Keratinocyte (primary cell): ENCODE measurements at regions not wholly inside any gene's neighbourhood (a gene's known extent, or its start where the extent isn't known, plus 50 kb on each side); places are given as distances from the start of the nearest gene placed in this dataset.

Experiments
- DNase-seq: peaks from one replicate; pipeline ENCODE4 v3.0.0-alpha.2; 2011; ENCODE audit warnings: low read depth, missing footprints, low spot score
- FAIRE-seq: peaks from 2 replicates; lab custom pipeline; 2011; peaks lifted over from hg19 to GRCh38; lab: Jason Lieb, UNC
- H2AFZ ChIP-seq: 2 replicates; pipeline ENCODE4 v1.6.0; 2012; ENCODE audit warnings: low read length, control low read depth, inconsistent platforms; ENCODE audit not compliant: control insufficient read depth
- H3K27ac ChIP-seq: 2 replicates; pipeline ENCODE4 v1.5.1; 2011; ENCODE audit warnings: low read length; ENCODE audit not compliant: control insufficient read depth, insufficient read depth
- H3K27me3 ChIP-seq: 3 replicates; pipeline ENCODE4 v1.6.0; 2011; ENCODE audit warnings: low read length; ENCODE audit not compliant: control insufficient read depth, insufficient read depth; ENCODE audit errors: extremely low read depth
- H3K36me3 ChIP-seq, 2 experiments: 2 replicates in 1 of 2; 3 replicates in 1 of 2; pipeline ENCODE4 v1.5.1; 2011; ENCODE audit warnings: low read length in 2 of 2, mild to moderate bottlenecking in 1 of 2; ENCODE audit not compliant: control insufficient read depth in 2 of 2, insufficient read depth in 2 of 2; ENCODE audit errors: extremely low read depth in 1 of 2
- H3K4me1 ChIP-seq: 3 replicates; pipeline ENCODE4 v1.5.1; 2011; ENCODE audit warnings: low read length; ENCODE audit not compliant: control insufficient read depth, insufficient read depth; ENCODE audit errors: extremely low read depth
- H3K4me2 ChIP-seq: 3 replicates; pipeline ENCODE4 v1.6.0; 2011; ENCODE audit warnings: low read depth, low read length; ENCODE audit not compliant: control insufficient read depth, insufficient read depth; ENCODE audit errors: extremely low read depth
- H3K4me3 ChIP-seq, 3 experiments: fragments of 200-600 bp in 1 of 3; sonication (generic) in 1 of 3; 2 replicates in 2 of 3; 3 replicates in 1 of 3; pipeline ENCODE4 v1.5.1; 2011 to 2016; ENCODE audit warnings: low read length in 3 of 3, mild to moderate bottlenecking in 3 of 3, control low read depth in 2 of 3, inconsistent platforms in 1 of 3, low read depth in 1 of 3, mixed read lengths in 1 of 3, mixed run types in 1 of 3, moderate library complexity in 1 of 3; ENCODE audit not compliant: control insufficient read depth in 2 of 3, insufficient read depth in 2 of 3; ENCODE audit errors: extremely low read depth in 1 of 3
- H3K79me2 ChIP-seq: 2 replicates; pipeline ENCODE4 v1.6.0; 2012; ENCODE audit warnings: low read length; ENCODE audit not compliant: control insufficient read depth, insufficient read depth
- H3K9ac ChIP-seq: 3 replicates; pipeline ENCODE4 v1.6.0; 2011; ENCODE audit warnings: low read length; ENCODE audit not compliant: control insufficient read depth, insufficient read depth; ENCODE audit errors: extremely low read depth
- H3K9me1 ChIP-seq: 3 replicates; pipeline ENCODE4 v1.6.0; 2011; ENCODE audit warnings: low read length; ENCODE audit not compliant: control insufficient read depth, insufficient read depth; ENCODE audit errors: extremely low read depth
- H3K9me3 ChIP-seq: 2 replicates; pipeline ENCODE4 v1.5.1; 2012; ENCODE audit warnings: low read depth, low read length; ENCODE audit not compliant: control insufficient read depth
- H4K20me1 ChIP-seq: 3 replicates; pipeline ENCODE4 v1.6.0; 2011; ENCODE audit warnings: low read length; ENCODE audit not compliant: control insufficient read depth, insufficient read depth; ENCODE audit errors: extremely low read depth
- CTCF ChIP-seq, 3 experiments: IDR thresholded peaks in 1 of 3; conservative IDR thresholded peaks in 1 of 3; optimal IDR thresholded peaks in 1 of 3; 2 replicates in 2 of 3; 3 replicates in 1 of 3; pipeline versions ENCODE3 to v1.5.1; 2011; ENCODE audit warnings: low read length in 3 of 3, mild to moderate bottlenecking in 3 of 3, moderate library complexity in 2 of 3, control low read depth in 1 of 3, inconsistent platforms in 1 of 3; ENCODE audit not compliant: insufficient read depth in 2 of 3; ENCODE audit errors: extremely low read depth in 1 of 3
- EZH2 ChIP-seq: IDR thresholded peaks from one replicate; pipeline ENCODE4 v1.6.1; 2012; ENCODE audit warnings: inconsistent platforms, mild to moderate bottlenecking, low read length, moderate library complexity
- dilution Hi-C: fragments of 300-500 bp; cut with MboI; formaldehyde crosslinking; loops from one replicate; pipeline ENCODE4 v1.7.0; 2020; ENCODE audit warnings: low sequenced_read_pairs; ENCODE audit not compliant: extremely low pct_ligation_motif_present

GRCh38 chr1:163535401-163535800 is 213.6 kb downstream of the NUF2 start:
- Histone ChIP-seq H3K9ac (no peak overlapping the region), H3K4me1 (no peaks in the 10 kb centered on the region), H2AFZ (no peak overlapping the region), H3K9me3 (no peaks in the 10 kb centered on the region), H3K27ac (no peak overlapping the region), H3K9me1 (no peaks in the 10 kb centered on the region), H3K27me3 (no peaks in the 10 kb centered on the region), H4K20me1 (no peaks in the 10 kb centered on the region), H3K36me3 (no peaks in the 10 kb centered on the region), H3K4me3 (no peak overlapping the region), H3K79me2 (no peaks in the 10 kb centered on the region), H3K4me2 (no peak overlapping the region)
- FAIRE-seq (no peak), DNase-seq (no peak)
- dilution Hi-C loops = no loop called here
- no peak for TF ChIP-seq EZH2
- TF ChIP-seq CTCF (optimal IDR thresholded peaks at IDR 0.05 in 1 of 3, IDR thresholded peaks at IDR 0.05 in 1 of 3, conservative IDR thresholded peaks at IDR 0.05 in 1 of 3; ENCODE audit: extremely low read depth in 1 of 3, insufficient read depth in 2 of 3, low read length in 3 of 3) = no peak

GRCh38 chr1:163535807-163536206 is 214.1 kb downstream of the NUF2 start:
- TF ChIP-seq CTCF (optimal IDR thresholded peaks at IDR 0.05 in 1 of 3, IDR thresholded peaks at IDR 0.05 in 1 of 3, conservative IDR thresholded peaks at IDR 0.05 in 1 of 3; ENCODE audit: extremely low read depth in 1 of 3, insufficient read depth in 2 of 3, low read length in 3 of 3) (peak in 1 of 3 experiments; percentile 21), EZH2 (no peak)
- DNase-seq = no peak
- no peaks in the 10 kb centered on the region for H3K27me3 ChIP-seq
- H3K9me3 ChIP-seq = no peaks in the 10 kb centered on the region
- no peaks in the 10 kb centered on the region for H3K4me1 ChIP-seq
- H3K27ac ChIP-seq = no peak overlapping the region
- H3K4me3 ChIP-seq = no peak overlapping the region
- H3K9me1 ChIP-seq = no peaks in the 10 kb centered on the region
- dilution Hi-C loops = no loop called here
- no peak for FAIRE-seq
- H3K9ac ChIP-seq = no peak overlapping the region
- no peaks in the 10 kb centered on the region for H4K20me1 ChIP-seq
- H3K79me2 ChIP-seq = no peaks in the 10 kb centered on the region
- H2AFZ ChIP-seq = no peak overlapping the region
- no peaks in the 10 kb centered on the region for H3K36me3 ChIP-seq
- no peak overlapping the region for H3K4me2 ChIP-seq
